Calu3 (cell line): ENCODE measurements at regions not wholly inside any gene's neighbourhood (a gene's known extent, or its start where the extent isn't known, plus 50 kb on each side); places are given as distances from the start of the nearest gene placed in this dataset.
"Not testable (repeated sequence)": the region's sequence is repeated elsewhere in the genome, so short reads cannot be mapped to it uniquely, and the experiment has no call there.

ENCODE experiments used
- BruUV-seq: library from RNA; stranded (reverse); fragments of 400-500 nt; replicated peaks from 2 replicates; lab custom pipeline; 2021; lab: Mats Ljungman, UMichigan
- CTCF ChIA-PET: fragments of 300-600 bp; sonication (Branson Sonifier 250); formaldehyde crosslinking; loops from one replicate; lab custom pipeline; 2022; ENCODE audit warnings: antibody characterized with exemption; lab: Charles Lee
- DNase-seq: peaks from one replicate; pipeline ENCODE4 v3.0.0; 2022
- H3K27ac Mint-ChIP-seq: one replicate; pipeline ENCODE4 v1.8.0; 2022; ENCODE audit warnings: mixed read lengths; ENCODE audit not compliant: unreplicated experiment
- H3K27me3 Mint-ChIP-seq: one replicate; pipeline ENCODE4 v1.8.0; 2022; ENCODE audit warnings: mixed read lengths; ENCODE audit not compliant: unreplicated experiment
- H3K36me3 Mint-ChIP-seq: one replicate; pipeline ENCODE4 v1.8.0; 2022; ENCODE audit warnings: mild to moderate bottlenecking, moderate library complexity, mixed read lengths; ENCODE audit not compliant: insufficient read depth, unreplicated experiment
- H3K4me1 Mint-ChIP-seq: one replicate; pipeline ENCODE4 v1.8.0; 2022; ENCODE audit warnings: mild to moderate bottlenecking, low read depth, mixed read lengths; ENCODE audit not compliant: unreplicated experiment
- H3K4me3 Mint-ChIP-seq: one replicate; pipeline ENCODE4 v1.8.0; 2022; ENCODE audit warnings: mild to moderate bottlenecking, low read depth, moderate library complexity, mixed read lengths; ENCODE audit not compliant: unreplicated experiment
- H3K9me3 Mint-ChIP-seq: one replicate; pipeline ENCODE4 v1.8.0; 2022; ENCODE audit warnings: low read depth, mixed read lengths; ENCODE audit not compliant: unreplicated experiment
- CTCF ChIP-seq: fragments of 200-600 bp; IDR thresholded peaks from one replicate; pipeline ENCODE4 v1.8.0; 2022; ENCODE audit warnings: antibody characterized with exemption; ENCODE audit not compliant: unreplicated experiment
- intact Hi-C: fragments of 100-400 bp; cut with micrococcal nuclease; formaldehyde crosslinking; loops from one replicate; pipeline ENCODE4 v1.10.0; 2022; ENCODE audit not compliant: unreplicated experiment

- no peak overlapping the region for H3K27ac Mint-ChIP-seq
- H3K4me3 Mint-ChIP-seq: no peak overlapping the region
- no peaks in the 10 kb centered on the region for H3K36me3 Mint-ChIP-seq
- BruUV-seq: no TSS peak
- H3K27me3 Mint-ChIP-seq: no peaks in the 10 kb centered on the region
- CTCF ChIA-PET: no interaction called here
- no peak for DNase-seq
- H3K9me3 Mint-ChIP-seq: no peaks in the 10 kb centered on the region
- intact Hi-C loops: no loop called here
- no peak for TF ChIP-seq CTCF
- no peaks in the 10 kb centered on the region for H3K4me1 Mint-ChIP-seq
These were observed 391.5 kb upstream of the CHORDC1 start for GRCh38 chr11:90614318-90614717.

- intact Hi-C loops, H3K4me1 Mint-ChIP-seq, CTCF ChIA-PET, BruUV-seq, H3K9me3 Mint-ChIP-seq, H3K36me3 Mint-ChIP-seq, H3K27me3 Mint-ChIP-seq, DNase-seq, H3K4me3 Mint-ChIP-seq, H3K27ac Mint-ChIP-seq: not testable (repeated sequence)
These were observed 390.2 kb upstream of the CHORDC1 start for GRCh38 chr11:90613037-90613436.

- no TSS peak for BruUV-seq
- intact Hi-C loops: no loop called here
- CTCF ChIA-PET: no interaction called here
These were observed 383.9 kb upstream of the CHORDC1 start for GRCh38 chr11:90606721-90607120.

GRCh38 chr11:90601261-90601660 lies 378.4 kb upstream of the CHORDC1 start:
- peaks cover 3% of the 10 kb centered on the region for H3K9me3 Mint-ChIP-seq
- H3K4me3 Mint-ChIP-seq: no peak overlapping the region
- no peaks in the 10 kb centered on the region for H3K36me3 Mint-ChIP-seq
- H3K27me3 Mint-ChIP-seq: no peaks in the 10 kb centered on the region
- no peak for TF ChIP-seq CTCF
- DNase-seq: no peak
- no TSS peak for BruUV-seq
- CTCF ChIA-PET: no interaction called here
- H3K27ac Mint-ChIP-seq: no peak overlapping the region
- intact Hi-C loops: no loop called here
- H3K4me1 Mint-ChIP-seq: no peaks in the 10 kb centered on the region

More at GRCh38 chr11:90606721-90607120, 383.9 kb upstream of the CHORDC1 start:
- DNase-seq: no peak
- no peak overlapping the region for H3K4me3 Mint-ChIP-seq
- no peak for TF ChIP-seq CTCF
- no peaks in the 10 kb centered on the region for H3K27me3 Mint-ChIP-seq
- H3K27ac Mint-ChIP-seq: no peak overlapping the region
- H3K36me3 Mint-ChIP-seq: no peaks in the 10 kb centered on the region
- H3K9me3 Mint-ChIP-seq: peaks cover 3% of the 10 kb centered on the region
- H3K4me1 Mint-ChIP-seq: no peaks in the 10 kb centered on the region

- CTCF ChIA-PET: no interaction called here
- intact Hi-C loops: no loop called here
- TF ChIP-seq CTCF: no peak
- DNase-seq: peak; percentile 12
- H3K9me3 Mint-ChIP-seq: no peaks in the 10 kb centered on the region
- no peaks in the 10 kb centered on the region for H3K36me3 Mint-ChIP-seq
- BruUV-seq: no TSS peak
- no peak overlapping the region for H3K4me3 Mint-ChIP-seq
- H3K4me1 Mint-ChIP-seq: no peaks in the 10 kb centered on the region
- no peak overlapping the region for H3K27ac Mint-ChIP-seq
- H3K27me3 Mint-ChIP-seq: no peaks in the 10 kb centered on the region
These were observed 371.8 kb upstream of the CHORDC1 start for GRCh38 chr11:90594658-90595057.
